NCI-H526 (cell line): ENCODE measurements at regions not wholly inside any gene's neighbourhood (a gene's known extent, or its start where the extent isn't known, plus 50 kb on each side); places are given as distances from the start of the nearest gene placed in this dataset.
"Not testable (repeated sequence)": the region's sequence is repeated elsewhere in the genome, so short reads cannot be mapped to it uniquely, and the experiment has no call there.

Source experiments
- DNase-seq, 2 experiments: peaks; one replicate each; lab custom pipeline; 2025; lab: John Stamatoyannopoulos, UW

DNA sequence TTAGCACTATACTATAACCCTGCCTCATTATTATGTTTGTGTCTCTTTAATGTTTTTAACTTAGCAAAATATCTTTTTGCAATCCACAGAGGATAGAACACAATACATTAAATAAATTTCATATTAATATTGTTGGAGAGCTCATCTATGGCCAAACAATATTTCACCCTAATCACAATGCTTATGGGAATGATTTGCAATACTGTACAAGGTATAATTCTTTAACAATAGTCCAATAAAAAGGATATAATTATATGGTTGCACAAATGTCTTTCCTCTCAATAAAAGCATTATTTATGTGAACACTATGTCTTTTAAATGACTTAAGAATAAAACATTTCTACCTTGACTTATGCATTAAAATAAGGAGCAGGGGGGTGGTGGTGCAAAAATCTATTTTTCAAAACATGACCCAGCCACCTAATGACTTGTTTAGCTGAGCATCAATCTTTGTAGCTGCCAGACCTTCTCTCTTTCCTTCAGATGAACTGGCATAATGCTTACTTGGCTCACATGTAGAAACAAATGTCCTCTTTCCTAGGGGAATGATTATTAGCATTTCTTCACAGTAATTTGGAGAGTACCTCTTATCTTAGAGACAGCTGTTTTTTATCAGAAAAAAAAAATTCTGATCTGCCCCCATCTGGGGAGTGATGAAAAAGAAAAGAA is 1933.6 kb upstream of the LRRTM1 start:
- no peak for DNase-seq

DNA sequence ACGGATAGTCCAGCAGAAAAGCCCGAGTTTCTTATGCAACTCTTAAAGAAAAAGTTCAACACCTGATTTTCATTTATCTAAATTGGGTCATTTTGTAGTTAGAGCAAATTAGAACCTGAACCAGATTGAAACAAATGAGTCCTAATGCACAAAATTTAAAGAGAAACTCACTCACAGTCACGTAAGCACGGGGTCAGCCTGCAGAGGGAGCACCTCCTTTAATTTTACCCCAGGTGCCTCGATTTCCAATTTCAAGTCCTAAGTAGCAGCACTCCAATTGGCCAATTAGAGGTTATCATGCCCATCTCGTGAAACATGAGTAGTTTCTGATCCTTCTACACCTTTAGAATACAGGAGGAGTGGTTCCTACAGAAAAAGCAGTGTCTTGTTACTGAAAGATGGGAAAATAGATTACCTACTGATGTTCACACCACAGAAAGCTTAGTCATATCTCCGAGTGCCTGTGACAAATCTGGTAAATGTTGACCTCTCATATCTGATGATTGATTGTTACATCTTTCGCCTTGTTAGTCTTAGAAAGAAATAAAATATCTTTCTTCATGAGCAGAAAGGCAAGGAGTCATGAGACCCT is 1929.8 kb upstream of the LRRTM1 start:
- no peak for DNase-seq

DNA sequence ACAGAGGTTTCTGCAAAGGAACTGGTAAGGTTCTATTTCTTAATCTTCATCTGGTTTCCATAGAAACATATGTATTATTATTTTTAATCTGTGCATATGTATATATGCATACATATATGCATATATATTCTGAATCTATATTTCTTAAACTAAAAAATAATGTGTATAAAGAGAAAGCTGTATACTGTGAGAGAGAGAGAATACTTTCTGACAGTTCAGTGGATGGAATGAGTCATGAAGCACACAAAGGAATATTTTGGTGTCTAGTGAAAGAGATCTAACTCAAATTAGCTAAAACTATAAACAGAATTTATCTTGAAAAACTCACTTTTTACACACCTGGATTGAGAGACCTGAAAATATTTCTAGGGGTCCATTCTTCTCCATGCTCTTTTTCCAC is 1929.3 kb upstream of the LRRTM1 start:
- DNase-seq = no peak

DNA sequence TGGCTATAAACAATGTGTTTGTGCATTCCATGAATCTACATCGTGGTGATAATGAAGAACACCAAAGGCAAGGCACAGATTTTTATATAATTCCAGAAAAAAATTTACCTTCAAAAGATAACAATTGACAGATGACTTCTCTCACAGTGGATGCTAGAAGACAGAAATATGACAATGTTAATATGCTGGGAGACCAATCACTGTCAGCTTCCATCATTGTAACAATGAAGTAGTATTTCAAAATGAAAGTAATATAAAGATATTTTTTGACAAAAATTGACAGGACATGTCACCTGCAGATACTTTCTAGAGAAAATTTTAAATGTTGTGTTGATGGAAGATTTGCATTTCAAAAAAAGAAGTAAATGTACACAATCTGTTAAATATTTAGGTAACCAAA is 1925.9 kb upstream of the LRRTM1 start:
- DNase-seq = no peak

DNA sequence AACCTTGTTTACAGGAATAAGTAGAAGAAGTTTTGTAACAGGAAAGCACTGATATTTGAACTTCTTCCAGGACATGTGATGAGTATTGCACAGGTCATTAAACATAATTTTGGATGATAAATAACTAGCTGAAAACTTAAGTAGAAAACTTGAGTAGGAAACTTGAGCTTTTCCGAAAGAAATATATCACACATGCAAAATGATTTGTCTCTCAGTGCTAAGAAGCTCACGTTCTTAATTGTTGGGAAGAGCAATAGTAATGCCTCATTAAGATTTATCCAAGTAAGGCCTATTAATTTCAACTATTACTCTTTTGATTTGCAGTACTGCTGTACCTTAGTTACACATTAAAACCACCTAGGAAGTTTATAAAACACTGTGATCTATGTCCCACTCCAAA is 1921.9 kb upstream of the LRRTM1 start:
- no peak for DNase-seq

DNA sequence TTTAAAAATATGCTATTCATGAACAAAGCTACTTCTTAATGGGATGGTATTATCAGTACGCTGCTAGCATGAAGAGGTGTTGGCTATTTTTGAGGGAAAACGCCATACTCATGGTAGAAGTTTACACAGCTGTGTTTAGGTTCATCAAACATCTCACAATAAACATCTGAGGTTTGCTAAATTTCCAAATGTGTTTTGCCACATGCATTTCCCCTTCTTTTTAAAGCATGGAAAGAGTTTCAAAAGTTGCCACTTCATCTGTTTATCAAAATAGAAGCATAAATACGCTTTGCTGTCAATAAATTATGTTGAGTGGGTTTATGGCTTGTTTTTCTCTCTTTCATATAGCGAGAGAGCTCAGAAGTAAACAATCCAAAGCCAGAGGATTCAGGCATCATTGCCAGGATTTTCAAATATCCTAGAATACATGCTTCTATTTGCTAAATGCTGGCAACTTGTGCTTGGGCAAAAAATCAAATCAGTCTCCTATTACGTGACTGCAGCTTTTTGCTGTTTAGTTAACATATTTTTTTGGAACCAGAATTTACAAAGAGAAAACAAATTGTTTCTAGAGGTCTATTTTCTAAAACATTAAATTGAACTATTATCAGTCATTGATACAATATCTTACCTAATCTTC is 1919.9 kb upstream of the LRRTM1 start:
- no peak for DNase-seq

DNA sequence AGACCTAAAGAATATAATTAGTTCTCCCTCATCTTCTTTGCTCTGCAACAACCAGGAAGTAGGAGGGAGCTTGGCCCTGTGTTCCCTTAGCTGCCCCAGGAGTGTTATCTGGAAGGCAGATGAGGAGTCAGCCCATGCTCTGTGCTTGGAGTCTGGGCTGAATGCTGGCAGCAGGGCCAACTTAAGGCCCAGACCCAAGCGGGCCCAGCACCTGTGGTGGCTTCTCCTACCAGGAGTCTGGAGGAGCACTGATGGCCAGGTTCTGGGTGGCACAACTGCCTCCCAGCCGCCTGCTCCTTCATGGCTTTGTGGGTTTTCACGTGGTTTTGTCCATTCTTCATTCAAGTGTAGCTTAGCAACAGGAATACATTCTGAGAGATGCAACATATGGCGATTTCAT is 1910.7 kb upstream of the LRRTM1 start:
- DNase-seq = no peak

- no peak for DNase-seq
These were observed 1894.9 kb upstream of the LRRTM1 start for GRCh38 chr2:82199493-82199852.

- DNase-seq = no peak
These were observed 1894.4 kb upstream of the LRRTM1 start for GRCh38 chr2:82198809-82199492.

DNA sequence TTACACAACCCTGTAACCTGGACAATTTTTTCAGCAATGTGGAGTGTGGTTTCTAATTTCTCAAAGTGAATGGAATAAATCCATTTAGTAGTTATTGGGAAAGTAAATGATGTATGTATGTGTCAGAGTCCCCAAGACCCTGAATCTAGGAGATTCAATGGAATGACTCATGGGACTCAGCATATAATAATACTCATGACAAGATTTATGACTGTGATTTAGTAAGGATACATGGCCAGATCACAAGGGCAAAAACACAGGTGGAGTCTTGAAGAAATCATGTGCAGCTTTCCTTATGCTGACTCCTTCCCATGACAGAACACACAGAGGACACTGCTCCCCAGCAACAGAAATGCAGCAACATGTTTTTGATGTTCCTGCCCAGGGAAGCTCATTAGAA is 1877.7 kb upstream of the LRRTM1 start:
- DNase-seq = no peak

- DNase-seq = not testable (repeated sequence)
These were observed 1870.7 kb upstream of the LRRTM1 start for GRCh38 chr2:82175210-82175609.

- DNase-seq = no peak
These were observed 1867.9 kb upstream of the LRRTM1 start for GRCh38 chr2:82172483-82172882.

DNA sequence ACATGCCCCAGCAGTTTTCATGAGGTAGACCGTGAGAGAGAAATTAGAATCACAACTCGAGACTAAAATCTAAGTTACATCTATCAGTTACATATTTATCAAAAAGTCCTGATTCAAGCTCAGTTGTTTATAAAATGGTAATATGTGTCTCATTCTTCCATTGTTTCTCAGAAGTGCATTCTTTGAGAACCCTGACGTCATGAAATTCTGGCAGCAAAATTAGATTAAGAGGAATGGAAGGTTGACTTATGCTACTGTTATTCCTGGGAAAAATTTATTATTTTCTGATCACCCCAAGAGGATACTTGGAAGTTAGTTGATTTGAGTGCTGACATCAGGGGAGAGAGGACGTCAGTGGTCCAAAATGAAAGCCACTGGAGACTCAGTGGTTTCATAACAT is 1864.8 kb upstream of the LRRTM1 start:
- no peak for DNase-seq

DNA sequence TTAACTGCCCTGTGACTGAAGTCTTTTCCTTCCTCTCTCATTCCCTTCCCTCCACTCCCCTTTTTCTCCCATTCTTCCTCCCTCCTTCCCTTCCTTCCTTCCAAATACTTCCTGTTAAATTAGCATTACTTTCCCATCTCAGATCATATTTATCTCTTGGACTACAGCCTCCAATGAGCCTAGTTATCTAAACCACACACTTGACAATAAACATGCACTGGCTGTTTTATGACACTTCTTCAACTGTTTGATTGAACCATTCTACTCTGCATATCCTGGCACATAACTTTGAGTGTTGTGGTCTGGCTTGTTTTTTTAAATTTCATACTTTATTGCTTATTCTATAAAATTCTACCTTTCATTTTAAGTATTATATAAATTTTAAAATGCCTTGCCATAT is 1860.8 kb upstream of the LRRTM1 start:
- DNase-seq = no peak

DNA sequence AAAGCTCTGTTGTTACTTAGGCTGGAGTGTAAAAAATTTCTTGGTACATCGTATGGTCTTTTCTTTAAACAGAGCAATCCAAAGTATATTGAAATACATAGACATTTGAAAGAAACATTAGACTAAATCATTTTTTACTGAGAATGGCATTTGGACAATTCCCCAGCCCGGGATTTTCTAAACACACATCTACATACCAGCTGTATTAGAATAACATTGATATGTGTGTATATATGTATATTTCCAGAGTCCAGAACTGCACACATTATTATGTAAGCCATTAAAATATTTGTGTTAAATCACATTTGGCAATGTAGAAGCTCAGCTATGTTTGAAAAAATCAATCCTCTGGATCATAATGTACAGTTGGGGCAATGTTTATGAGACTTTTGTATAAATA is 1853.6 kb upstream of the LRRTM1 start:
- DNase-seq = no peak

DNA sequence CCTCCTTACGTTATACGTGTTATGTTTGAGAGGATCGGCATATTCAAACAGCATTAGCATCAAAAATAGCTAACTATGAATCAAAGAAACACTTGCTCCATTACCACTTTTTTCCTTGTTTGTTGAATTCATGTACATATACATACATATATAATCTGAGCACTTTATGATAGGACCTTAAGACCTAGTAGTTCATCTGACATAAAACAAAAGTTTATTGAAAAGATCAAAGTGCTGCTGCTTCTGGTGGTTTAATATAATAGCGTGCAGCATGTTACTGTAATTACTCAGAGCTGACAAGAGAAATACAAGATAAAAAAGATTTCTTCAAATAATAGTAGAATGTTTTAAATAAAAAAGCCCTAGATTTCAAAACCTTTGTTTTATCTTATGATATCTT is 1850.9 kb upstream of the LRRTM1 start:
- DNase-seq = no peak

- DNase-seq = no peak
These were observed 1838.8 kb upstream of the LRRTM1 start for GRCh38 chr2:82143343-82143742.

DNA sequence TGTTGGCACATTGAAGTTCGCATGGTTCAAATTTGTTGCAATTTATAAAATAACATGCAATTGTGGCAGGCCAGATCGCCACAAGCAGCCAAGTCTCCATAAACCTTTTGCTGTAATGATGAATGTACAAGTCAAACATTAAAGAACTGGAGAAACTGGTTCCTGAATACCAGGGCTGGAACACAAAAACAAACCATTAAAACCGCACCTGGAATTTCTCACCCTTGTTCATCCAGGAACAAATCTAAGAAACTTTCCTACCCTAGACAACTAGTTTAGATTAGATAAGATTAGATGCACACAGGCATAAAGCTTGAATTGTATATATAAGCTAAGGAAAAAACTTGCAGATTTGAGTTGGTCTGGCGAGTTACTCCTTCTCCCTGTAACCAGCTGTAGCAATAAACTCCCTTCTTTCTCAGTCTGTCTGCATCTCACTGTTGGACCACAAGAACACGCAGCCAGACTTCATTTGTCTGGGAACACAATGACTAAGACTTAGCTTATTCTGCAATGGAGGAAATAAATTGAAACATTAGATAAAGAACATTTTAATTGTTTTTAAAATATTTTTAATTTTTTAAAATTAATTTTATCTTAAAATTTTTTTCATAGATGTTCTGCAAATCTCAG is 1835.5 kb upstream of the LRRTM1 start:
- no peak for DNase-seq

DNA sequence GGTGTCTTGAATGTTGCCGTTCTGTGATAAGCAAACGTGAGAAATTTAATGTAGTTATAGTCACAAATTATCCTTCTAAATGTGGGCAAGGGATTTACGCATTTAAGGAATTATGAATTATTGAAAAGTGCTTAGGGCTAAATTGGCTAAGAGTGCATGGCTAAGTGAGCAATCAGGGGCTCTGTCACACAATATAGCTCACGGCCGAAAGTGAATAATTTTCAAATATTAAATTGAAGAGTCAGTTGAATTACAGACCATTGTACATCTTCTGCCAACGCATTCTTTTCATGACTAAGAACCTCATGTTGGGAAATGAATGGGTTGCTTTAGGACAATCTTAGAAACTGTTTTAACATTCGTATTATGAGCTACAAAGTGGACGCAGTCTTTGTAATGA is 1832.9 kb upstream of the LRRTM1 start:
- DNase-seq = no peak

DNA sequence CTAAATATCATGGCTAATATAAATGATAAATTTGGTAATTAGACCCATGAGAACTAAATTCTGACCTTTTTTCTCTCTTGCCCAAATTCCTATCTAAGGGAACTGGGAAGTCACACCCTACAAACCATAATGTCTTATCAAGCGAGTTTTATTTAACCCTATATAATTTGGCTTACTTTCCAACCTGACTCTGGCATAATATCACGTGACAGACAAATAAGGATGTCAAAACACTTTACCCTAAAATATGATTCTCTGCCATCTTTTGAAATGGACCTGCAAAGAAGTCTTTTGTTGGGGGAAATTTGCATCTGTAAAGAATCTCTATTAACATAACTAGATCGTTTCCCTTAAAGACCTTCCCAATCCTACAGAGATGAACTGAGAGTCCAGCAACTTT is 1823.5 kb upstream of the LRRTM1 start:
- no peak for DNase-seq

GRCh38 chr2:82124629-82125028 is 1820.1 kb upstream of the LRRTM1 start:
- DNase-seq = no peak

DNA sequence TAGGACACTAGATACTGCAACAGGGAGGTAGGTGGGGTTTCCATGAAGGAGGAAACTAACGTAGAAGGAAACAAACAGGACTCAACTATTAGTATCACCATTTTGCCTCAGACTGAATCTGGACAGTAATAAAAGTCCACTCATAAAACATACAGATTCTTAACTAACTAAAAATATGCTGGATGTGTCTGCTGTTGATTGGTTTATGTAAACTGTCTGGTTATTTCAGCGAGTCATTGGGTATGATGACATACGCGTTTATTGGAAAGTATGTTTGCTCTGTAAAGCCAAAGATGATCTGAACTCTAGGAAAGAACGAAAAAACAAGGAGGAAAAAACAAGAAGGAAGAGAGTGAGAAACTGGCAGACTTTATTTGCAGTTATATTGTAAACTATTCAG is 1816.1 kb upstream of the LRRTM1 start:
- DNase-seq = no peak

- DNase-seq = no peak
These were observed 1815.6 kb upstream of the LRRTM1 start for GRCh38 chr2:82120115-82120514.
